GM12873 (cell line): ENCODE measurements at regions not wholly inside any gene's neighbourhood (a gene's known extent, or its start where the extent isn't known, plus 50 kb on each side); places are given as distances from the start of the nearest gene placed in this dataset.

Experiments used
- TF ChIP-seq, protein P1 (sequence below): IDR thresholded peaks from 2 replicates; pipeline ENCODE4 v1.5.1; 2012; ENCODE audit warnings: low read depth, mild to moderate bottlenecking, moderate library complexity, low read length, control low read depth; ENCODE audit not compliant: insufficient read depth; ENCODE audit errors: missing control alignments

DNA sequence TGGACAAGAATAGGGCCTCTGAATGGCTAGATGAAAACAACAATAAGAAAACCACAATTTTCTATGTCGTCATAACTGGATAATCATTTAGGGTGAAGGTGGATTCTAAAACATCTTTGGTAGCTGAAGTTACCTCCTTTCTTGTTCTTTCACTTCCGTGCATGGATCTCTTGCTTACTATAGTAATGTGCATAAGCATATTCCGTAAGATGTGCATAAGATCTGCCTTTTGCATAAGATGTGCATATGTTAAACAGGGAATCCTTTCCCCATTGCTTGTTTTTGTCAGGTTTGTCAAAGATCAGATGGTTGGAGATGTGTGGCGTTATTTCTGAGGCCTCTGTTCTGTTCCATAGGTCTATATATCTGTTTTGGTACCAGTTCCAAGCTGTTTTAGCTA lies 353.6 kb downstream of the MTX2 start:
- TF ChIP-seq, protein P1, sequence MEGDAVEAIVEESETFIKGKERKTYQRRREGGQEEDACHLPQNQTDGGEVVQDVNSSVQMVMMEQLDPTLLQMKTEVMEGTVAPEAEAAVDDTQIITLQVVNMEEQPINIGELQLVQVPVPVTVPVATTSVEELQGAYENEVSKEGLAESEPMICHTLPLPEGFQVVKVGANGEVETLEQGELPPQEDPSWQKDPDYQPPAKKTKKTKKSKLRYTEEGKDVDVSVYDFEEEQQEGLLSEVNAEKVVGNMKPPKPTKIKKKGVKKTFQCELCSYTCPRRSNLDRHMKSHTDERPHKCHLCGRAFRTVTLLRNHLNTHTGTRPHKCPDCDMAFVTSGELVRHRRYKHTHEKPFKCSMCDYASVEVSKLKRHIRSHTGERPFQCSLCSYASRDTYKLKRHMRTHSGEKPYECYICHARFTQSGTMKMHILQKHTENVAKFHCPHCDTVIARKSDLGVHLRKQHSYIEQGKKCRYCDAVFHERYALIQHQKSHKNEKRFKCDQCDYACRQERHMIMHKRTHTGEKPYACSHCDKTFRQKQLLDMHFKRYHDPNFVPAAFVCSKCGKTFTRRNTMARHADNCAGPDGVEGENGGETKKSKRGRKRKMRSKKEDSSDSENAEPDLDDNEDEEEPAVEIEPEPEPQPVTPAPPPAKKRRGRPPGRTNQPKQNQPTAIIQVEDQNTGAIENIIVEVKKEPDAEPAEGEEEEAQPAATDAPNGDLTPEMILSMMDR = no peak

DNA sequence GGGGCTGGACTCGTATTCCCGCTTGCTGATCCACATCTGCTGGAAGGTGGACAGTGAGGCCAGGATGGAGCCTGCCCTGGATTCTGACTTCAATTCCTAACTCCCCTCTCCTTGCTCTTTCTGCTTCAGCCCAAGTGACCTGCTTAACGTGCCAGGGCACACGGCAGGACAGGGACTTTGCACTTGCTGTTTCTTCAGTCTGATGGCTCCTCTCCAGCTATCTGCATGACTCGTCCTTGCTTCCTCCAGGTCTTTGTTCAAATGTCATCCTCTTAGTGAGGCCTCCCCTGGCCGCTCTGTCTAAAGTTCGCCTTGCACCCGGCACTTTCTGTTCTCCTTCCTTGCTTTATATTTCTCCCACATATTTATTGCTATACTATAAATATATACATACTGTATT lies 357.6 kb downstream of the MTX2 start:
- TF ChIP-seq, protein P1 = no peak

DNA sequence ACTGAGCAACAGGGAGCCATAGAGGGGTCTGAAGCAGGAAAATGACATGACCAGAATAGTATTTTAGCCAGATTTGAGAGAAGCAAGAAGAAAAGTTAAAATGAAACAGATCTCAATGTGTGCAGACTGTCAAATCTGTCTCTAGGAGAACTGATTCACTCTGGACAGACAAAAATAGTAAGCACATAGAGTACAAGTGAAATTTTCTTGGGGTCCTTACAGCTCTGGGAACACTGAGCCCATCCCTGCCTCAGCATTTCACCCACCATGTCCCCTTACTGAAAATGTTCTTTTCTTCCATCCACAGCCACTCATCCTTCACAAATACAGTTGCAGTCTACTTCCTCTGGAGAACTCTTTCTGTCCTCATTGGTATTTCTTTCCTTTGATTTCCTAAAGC lies 359.2 kb downstream of the MTX2 start:
- TF ChIP-seq, protein P1 = no peak

DNA sequence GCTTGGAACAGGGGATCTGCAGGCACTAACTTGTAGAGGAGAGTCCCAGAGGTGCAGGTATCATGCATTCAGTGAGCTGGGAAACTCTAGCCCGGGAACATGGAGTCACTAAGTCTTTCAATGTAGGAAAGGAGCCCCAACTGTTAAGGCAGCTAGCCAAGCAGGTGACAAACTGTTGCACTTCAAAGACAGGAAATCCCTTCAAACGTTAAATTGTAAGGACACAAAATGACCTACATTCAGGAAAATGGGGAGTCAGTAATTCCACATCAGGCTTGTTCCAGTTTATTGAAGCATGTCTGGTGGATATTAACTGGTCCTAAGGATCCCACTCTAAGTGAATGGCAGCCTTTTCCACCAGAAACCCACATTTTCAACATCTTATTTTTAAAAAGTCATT lies 364.5 kb downstream of the MTX2 start:
- TF ChIP-seq, protein P1 = no peak

DNA sequence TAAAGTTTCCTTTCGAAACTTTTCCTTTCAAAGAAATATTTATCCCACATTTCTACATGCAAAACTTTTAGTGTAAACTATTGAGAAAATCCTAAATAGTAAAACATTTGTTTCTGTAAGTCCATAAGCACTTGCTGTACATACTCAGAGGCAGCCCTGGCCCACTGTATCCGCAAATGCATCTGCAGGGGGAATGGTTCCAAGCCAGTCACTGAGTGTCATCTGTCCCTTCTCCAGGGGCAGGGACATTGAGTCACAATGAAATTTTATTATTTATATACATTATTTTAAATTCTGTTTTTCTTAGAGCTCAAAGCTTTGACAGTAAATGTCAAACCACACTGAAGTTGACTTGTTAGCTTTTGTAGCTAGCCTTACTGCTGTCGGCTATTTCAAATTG lies 367.2 kb downstream of the MTX2 start:
- TF ChIP-seq, protein P1 = no peak

DNA sequence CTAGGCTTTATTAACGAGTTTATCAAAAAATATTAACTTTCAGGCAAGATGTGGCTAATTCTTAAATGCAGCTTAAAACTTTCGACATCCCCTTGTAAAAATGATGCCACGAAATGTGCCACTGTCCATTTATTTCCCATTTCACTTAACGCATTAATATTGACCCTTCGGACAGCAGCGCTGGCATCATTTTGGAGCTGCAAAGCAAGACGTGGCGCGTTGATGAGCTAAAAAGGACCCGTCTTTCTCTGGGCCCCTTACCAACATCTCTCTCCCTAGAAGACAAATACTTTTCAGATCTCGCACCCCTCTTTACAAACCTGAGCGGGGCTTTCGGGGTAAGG lies 367.9 kb downstream of the MTX2 start:
- TF ChIP-seq, protein P1 = no peak

DNA sequence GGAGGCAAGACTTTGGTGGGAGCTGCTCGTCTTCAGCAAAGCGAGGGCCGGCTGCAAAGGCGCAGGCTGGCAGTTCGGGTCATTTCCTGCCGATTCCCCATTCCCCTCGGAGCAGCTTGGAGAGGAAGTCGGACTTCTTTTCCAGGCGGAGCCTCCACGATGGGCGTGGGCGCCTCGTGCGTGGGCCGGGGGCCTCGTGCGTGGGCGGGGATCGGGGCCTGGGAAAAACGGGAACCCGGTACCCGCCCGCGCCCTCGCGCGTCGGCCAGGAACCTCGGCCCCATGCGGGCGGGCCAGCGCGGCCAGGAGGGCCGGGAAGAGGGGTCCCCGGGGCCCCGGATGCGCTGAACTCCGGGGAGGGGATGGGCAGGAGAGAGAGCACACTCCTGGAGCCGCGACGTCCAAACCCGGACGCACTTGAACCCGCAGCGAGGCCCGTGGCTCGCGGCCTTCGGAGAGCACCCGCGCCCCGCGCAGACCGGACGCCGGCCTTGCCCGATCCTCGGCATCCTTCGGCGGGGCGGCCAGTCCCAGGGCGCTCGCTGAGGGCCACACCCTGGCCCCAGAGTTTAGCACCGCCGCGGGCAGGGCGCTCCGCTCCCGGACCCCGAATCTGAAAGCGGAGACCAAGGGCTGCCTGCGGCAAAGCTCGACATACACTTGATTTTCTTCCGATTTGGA lies 368.4 kb downstream of the MTX2 start:
- TF ChIP-seq, protein P1 = no peak
